ENCODE measurements at regions not wholly inside any gene's neighbourhood (a gene's known extent, or its start where the extent isn't known, plus 50 kb on each side); places are given as distances from the start of the nearest gene placed in this dataset.

DNA sequence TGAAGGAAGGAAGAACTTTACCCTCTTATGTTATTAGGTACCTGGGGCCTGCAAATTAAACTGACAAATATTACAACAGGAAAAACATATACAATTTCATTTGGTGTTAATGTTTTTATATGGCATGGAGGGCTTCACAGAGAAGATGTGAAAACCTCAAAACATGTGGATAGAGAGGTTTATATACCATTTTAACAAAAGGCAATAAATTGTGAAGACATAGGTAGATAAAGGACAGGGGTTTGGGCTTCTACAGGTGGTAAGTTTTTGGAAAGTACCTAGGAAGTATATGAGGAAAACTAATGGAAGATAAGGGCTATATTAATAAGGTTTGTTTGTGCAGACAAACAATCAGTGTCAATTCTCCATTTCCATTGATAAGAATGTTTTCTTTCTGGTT is 95.1 kb upstream of the ATF7IP start:
- Histone ChIP-seq H3K4me3 (ENCODE audit: low read depth, low read length, poor library complexity, severe bottlenecking) (no peak overlapping the region), H3K4me1 (ENCODE audit: insufficient read depth, low read length, poor library complexity, severe bottlenecking) (peaks cover 23% of the 10 kb centered on the region), H3K36me3 (ENCODE audit: insufficient read depth, low read length) (peaks cover 10% of the 10 kb centered on the region), H4K20me1 (ENCODE audit: insufficient read depth, low read length) (no peaks in the 10 kb centered on the region), H3K9me3 (ENCODE audit: low read length) (peaks cover 19% of the 10 kb centered on the region), H3K79me2 (ENCODE audit: insufficient read depth, low read depth, low read length) (no peaks in the 10 kb centered on the region), H3K27ac (ENCODE audit: low read depth, low read length, poor library complexity, severe bottlenecking) (no peak overlapping the region), H3K4me2 (ENCODE audit: low read length) (no peak overlapping the region), H3K9me2 (ENCODE audit: insufficient read depth, low read length) (no peaks in the 10 kb centered on the region), H2AFZ (ENCODE audit: low read length) (no peak overlapping the region)
- intact Hi-C loops (cut with micrococcal nuclease; ENCODE audit: unreplicated experiment) = loop anchor here (10.0 kb wide), 1 partner anchor 1546 kb away; no protein-coding TSS in a partner anchor
- POLR2A ChIA-PET = interaction anchor here (0.6 kb wide), 1 partner anchor 347 kb away, joined by 3 read pairs; no protein-coding TSS in a partner anchor
- TF ChIP-seq EZH2phosphoT487 (IDR thresholded peaks at IDR 0.05; ENCODE audit: borderline replicate concordance, low read depth, low read length) = no peak
- TF ChIP-seq, protein P1, sequence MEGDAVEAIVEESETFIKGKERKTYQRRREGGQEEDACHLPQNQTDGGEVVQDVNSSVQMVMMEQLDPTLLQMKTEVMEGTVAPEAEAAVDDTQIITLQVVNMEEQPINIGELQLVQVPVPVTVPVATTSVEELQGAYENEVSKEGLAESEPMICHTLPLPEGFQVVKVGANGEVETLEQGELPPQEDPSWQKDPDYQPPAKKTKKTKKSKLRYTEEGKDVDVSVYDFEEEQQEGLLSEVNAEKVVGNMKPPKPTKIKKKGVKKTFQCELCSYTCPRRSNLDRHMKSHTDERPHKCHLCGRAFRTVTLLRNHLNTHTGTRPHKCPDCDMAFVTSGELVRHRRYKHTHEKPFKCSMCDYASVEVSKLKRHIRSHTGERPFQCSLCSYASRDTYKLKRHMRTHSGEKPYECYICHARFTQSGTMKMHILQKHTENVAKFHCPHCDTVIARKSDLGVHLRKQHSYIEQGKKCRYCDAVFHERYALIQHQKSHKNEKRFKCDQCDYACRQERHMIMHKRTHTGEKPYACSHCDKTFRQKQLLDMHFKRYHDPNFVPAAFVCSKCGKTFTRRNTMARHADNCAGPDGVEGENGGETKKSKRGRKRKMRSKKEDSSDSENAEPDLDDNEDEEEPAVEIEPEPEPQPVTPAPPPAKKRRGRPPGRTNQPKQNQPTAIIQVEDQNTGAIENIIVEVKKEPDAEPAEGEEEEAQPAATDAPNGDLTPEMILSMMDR (conservative IDR thresholded peaks at IDR 0.05; ENCODE audit: low read length) = no peak
- CTCF ChIA-PET (ENCODE audit: unreplicated experiment) = no interaction called here
- no TSS peak for BruUV-seq (replicated peaks)
- DNase-seq (ENCODE audit: low spot score) = no peak

DNA sequence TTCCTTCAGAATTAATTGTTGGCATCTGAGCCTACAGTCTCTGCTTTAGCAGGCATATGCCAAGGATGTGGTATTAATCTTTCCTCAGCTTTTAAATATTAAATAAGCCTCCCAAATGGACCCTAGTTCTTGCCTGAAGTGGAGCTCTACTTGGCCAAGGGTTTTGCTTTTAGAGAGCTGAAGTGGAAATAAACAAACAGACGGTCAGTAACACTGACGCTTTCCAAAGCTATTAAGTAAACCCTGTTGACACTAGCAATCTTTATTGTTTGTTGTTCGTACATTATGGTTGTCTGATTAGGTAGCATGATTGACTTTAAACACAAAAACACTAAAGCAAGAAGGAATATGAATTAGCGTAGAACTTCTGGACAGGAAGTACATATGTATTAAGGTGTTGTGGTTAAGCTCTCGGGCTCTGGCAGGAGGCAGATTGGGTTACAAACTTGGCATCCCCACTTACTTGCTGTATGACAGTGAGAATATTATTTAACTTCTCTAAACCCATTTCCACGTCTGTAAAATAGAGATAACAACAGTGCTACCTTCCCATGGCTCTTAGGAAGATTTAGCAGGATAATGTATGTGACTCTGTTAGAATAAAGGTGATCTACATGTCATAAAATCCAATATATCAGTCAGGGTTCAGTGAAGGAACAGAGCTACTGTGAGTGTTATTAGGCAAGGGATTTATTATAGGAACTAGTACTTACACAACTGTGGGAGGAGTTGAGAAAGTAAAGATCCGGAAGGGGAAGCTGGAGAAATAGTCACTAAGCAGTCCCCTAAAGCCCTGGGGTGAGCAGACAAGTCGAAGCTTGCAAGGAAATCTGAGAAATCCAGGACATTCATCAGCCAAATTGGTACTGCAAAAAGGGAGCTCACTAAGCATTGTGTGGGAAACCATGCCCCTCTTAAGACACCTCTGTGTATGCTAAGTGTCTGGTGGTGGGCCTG is 92.2 kb upstream of the ATF7IP start:
- peaks cover 49% of the 10 kb centered on the region for H3K4me1 ChIP-seq (ENCODE audit: insufficient read depth, low read length, poor library complexity, severe bottlenecking)
- peak overlapping the region; percentile 45 for H3K4me2 ChIP-seq (ENCODE audit: low read length)
- no TSS peak for BruUV-seq (replicated peaks)

More for the DNA sequence above, 92.2 kb upstream of the ATF7IP start:
- Histone ChIP-seq H3K9me3 (ENCODE audit: low read length) (peaks cover 38% of the 10 kb centered on the region), H3K36me3 (ENCODE audit: insufficient read depth, low read length) (peaks cover 24% of the 10 kb centered on the region), H3K27ac (ENCODE audit: low read depth, low read length, poor library complexity, severe bottlenecking) (peak overlapping the region; percentile 51), H3K9me2 (ENCODE audit: insufficient read depth, low read length) (no peaks in the 10 kb centered on the region), H3K79me2 (ENCODE audit: insufficient read depth, low read depth, low read length) (no peaks in the 10 kb centered on the region), H4K20me1 (ENCODE audit: insufficient read depth, low read length) (no peaks in the 10 kb centered on the region), H3K4me3 (ENCODE audit: low read depth, low read length, poor library complexity, severe bottlenecking) (peak overlapping the region; percentile 16), H2AFZ (ENCODE audit: low read length) (peak overlapping the region; percentile 93)
- peak; percentile 50 for DNase-seq (ENCODE audit: low spot score)
- intact Hi-C loops (cut with micrococcal nuclease; ENCODE audit: unreplicated experiment) = loop anchor here (10.0 kb wide), 1 partner anchor 1548 kb away; no protein-coding TSS in a partner anchor
- TF ChIP-seq, protein P1 (conservative IDR thresholded peaks at IDR 0.05; ENCODE audit: low read length) = no peak
- no peak for TF ChIP-seq EZH2phosphoT487 (IDR thresholded peaks at IDR 0.05; ENCODE audit: borderline replicate concordance, low read depth, low read length)
- POLR2A ChIA-PET = interaction anchor here (0.6 to 7.6 kb wide), 28 partner anchors 9 to 466 kb away, joined by 3 to 69 read pairs (median 4); partner anchors contain the start of gene ATF7IP
- CTCF ChIA-PET (ENCODE audit: unreplicated experiment) = interaction anchor here (0.5 to 1.2 kb wide), 5 partner anchors 9 to 19 kb away, joined by 3 to 11 read pairs (median 6); no protein-coding TSS in a partner anchor
